ENCODE measurements at regions not wholly inside any gene's neighbourhood (a gene's known extent, or its start where the extent isn't known, plus 50 kb on each side); places are given as distances from the start of the nearest gene placed in this dataset.

DNA sequence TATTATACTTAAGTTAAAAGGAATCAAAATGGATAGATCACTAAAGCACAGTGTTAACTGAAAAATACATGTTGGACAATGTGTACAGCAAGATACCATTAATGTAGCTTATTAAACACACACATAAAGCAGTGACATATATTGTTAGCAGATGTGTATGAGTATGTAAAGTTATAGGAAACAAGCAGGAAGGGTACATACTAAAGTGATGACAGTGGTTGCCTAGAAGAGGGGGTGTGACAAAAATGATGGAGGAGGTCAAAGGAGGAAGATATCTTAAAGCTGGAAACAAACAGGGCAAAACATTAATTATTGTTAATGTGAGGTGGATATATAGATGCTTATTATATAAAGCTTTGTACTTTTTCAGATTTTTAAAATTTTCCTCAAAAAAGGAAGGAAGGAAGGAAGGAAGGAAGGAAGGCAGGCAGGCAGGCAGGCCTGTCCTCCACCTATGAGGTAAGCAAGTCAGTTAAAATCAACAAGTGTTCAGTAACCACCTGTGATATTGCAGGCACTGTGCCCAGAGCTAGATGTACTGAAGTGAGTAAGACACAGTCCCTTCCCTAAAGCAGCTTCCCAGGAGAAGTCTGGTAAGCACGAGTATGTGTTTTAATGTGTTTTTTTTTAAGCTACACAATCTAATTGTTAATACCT, 252.9 kb upstream of the NR5A2 start:
- DNase-seq = no peak

DNA sequence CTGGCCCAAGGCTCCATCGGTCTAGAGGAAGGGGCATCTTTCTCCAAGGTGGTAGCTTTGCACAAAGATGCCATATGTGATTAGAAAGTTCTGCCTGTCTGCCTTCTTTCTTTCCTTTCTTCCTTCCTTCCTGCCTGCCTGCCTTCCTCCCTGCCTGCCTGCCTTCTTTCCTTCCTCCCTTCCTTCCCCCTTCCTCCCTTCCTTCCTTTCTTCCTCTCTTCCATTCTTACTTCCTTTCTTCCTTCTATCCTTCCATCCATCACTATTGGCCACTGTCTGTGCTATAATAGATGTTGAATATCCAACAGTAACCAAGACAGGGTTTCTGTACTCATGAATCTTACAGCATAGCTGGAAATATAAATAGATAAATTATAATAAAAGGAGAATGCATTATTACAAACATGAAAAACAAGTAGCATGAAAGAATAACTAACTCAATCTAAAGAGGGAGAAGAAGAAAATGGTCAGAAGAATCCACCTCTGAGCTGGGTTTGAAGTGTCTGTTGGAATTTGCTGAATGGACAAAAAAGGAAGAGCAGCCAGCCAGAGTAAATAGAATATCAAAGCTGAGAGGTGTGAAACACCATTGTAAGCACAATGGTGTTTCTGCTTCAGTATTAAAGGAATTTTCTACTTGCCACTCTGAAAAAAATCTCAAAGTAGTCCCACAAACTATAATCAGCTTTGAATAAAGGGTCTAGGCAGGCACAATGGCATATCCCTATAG, 250.6 kb upstream of the NR5A2 start:
- no peak for DNase-seq

DNA sequence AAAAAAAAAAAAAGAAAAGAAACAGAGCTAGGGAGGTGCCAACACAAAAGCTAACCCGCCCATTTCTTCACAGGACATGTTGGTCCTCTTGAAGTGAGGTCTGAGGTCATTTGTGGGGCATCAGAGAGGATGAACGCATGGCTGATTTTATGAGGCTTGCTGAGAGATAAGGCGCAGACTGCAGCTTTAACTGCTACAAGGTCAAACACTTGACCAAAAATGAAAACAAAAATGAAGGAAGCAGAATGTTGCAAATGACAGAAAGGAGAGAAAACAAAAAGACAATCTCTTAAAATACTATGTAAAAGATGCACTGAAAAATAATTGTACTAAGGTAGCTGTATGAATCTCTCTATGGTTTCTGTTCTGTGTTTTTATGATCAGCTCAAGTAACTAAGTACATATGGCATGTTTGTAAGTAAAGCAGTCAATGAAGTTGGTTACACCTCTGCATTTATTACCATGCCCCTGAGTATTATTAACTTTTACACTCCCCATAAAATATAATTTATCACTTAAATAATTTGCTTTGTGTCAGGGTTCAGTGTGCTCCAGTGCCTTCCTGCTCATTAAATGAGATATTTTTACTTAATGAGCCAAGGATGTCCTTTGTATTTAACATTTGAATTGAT, 249.1 kb upstream of the NR5A2 start:
- no peak for DNase-seq

DNA sequence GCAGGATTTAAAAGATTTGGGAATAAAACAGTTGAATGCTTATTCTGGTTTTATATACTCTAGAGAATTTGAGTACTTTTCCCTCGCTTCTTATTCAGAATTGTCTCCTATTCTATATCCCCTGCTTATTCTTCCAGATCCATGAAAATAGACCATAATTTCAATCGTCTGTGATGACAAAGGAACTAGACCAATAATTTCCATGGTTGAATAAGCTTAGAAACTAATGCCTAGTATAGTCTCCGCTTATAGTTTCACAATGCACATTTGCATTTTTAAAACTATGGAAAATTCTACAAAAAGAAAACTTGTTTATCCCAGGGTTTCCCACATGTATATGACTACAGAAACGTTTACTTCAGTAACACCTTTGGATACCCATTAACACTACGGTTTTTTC, 247.4 kb upstream of the NR5A2 start:
- DNase-seq = no peak

DNA sequence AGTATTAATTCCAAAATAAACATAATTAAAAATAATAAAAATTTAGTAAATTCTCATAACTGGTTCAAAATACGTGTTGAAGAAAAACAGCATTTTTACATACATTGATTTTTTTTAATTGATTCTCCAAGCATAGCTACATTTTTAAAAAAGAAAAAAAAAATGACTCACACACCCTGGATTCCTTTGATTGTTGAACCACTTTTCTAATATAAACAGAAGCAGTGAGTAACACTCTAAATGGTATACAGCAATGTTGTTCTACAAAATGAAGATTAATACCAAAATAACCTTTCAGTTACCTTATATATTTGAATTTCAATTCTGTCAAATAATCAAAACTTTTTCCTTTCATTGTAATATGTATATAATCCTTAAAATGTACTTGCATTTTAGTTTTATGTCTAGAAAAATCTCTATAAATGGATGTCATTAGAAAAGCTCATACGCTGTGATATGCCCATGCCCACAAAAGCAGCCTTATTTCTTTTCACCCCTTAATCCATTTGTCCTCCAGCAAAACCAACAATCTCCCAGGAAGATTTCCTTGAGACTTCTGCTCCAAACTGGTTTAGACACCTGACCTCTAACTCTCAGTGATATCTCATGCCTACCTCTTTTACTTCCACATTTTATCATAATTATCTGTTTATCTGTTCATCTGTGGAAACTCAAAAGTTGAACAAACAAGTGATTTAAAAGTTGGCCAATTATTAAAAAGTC, 246.4 kb upstream of the NR5A2 start:
- no peak for DNase-seq

DNA sequence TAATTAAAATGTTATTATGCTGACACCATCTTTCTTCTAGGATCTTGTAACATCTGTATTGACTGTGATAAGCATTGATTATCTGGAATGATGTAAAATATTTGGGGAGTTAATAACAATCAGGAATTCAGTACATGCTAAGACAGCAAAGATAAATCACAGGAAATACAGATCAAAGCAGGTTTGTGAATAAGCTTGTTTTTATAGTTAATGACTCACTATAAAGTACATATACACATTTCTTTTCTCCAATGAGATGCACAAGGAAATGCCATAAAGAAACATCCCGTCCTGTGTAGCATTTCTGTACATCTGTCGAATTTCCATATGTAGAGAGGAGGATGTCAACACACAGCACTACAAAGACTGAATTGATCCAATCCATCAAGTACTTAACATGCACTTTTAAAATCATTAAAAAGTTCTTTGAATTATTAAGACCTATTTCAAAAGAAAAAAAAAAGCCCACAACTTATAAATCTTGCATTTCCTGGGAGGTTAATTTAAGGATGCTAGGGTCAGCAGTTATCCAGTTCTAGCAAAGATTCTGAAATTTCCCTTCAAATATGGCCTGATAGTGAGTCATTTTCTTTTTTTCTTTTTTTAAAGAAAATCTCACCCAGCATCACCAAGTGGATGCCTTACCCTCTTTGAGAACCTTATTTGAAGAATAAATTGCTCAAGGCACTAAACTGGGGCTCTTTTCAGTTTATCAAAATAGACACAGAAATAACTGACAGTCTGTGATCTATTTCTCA, 243.2 kb upstream of the NR5A2 start:
- no peak for DNase-seq

DNA sequence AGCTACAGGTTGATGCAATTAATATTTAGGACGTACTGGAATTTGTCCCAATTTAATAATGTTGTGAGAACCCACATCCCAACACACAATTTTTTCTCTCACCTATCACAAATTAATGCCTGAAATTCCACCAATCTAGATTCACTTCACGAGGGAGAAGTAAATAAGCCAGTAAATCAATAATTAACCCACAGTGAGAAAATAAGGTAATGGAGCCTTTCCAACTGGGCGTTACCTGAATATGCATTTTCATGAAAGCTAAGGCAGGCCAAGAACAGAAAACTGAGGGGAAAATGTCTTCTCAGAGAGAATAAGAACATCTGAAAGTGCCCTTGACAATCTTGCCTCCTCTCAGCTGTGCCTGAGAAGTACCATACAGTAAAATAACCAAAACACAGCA, 240.8 kb upstream of the NR5A2 start:
- DNase-seq = no peak

DNA sequence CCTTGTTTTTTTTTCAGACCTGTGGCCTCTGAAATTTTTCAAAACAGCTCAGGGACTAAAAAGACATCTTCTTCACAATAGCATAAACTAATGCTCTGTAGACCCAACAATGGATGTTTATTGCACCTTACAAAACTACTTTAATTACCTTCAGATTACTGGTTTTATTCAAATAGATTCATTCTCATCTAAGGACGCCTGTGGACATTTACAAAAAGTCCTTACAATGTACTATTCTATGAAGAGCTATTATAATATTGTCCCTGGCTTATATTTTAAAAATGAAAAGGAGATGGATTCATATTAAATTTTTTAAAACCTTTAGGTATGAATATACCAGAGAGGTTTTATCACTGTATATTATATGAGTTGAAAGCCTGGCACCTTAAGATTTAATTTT, 238.4 kb upstream of the NR5A2 start:
- DNase-seq = no peak

DNA sequence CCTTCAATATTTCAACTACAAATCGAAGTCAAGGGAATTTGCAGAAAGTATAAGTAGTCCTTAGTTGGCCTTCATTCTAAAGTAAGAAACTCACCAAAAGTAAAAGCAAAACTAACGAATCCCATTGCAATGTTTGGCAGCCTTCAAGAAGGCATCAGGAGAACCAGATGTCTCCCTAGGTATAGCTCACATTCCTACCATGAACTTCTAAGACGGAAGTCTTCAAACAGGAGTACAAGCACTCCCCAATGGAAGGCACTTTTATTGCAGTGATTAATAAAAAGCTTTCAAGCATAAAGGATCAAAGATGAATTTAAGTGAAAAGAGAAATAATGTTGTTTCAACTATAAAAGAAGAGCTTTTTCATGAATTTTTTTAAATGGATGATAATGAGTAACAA, 236.0 kb upstream of the NR5A2 start:
- no peak for DNase-seq

DNA sequence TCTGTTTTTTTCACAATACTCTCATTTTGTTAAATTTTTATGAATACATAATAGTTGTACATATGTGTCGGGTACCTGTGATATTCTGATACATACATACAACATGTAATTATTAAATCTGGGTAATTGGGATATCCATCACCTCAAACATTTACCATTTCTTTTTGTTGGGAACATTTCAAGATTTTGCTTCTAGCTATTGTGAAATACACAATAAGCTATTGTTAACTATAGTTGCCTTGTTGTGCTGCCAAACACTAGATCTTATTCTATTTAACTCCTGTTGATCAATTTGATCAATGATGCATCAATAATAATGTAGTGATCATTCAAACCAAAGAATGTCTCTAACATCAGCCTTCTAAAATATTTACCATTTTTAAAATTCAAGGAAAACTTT, 234.6 kb upstream of the NR5A2 start:
- DNase-seq = no peak

DNA sequence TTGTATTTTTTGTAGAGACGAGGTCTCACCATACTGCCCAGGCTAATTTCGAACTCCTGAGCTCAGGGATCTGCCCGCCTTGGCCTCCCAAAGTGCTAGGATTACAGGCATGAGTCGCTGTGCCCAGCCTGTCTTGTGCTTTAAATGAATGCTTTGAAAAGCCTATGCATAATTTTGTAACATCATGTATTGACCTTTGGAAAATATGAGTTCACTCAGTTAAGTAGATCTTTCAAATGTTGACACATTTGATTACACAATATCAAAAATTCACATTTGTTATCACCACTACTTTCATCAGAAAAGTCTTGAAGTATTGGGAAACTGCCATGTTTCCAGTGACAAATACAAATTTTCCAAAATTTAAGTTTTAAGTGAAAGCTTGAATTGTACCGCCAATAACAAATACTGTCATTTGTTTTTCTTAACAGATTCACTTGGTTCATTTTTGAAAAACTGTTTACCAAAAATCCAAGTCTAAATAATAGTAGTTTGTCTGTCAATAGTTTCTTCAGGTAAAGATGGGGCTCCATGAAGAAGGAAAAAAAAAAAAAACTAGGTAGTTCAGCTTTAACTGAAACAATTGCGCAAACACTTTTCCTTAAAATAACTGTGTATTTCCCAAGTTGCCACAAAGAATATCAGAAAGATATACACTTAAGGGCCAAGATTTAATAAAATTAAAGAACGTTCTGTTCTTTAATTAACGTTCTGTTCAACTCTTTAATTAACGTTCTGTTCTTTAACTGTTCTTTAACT, 233.2 kb upstream of the NR5A2 start:
- no peak for DNase-seq

DNA sequence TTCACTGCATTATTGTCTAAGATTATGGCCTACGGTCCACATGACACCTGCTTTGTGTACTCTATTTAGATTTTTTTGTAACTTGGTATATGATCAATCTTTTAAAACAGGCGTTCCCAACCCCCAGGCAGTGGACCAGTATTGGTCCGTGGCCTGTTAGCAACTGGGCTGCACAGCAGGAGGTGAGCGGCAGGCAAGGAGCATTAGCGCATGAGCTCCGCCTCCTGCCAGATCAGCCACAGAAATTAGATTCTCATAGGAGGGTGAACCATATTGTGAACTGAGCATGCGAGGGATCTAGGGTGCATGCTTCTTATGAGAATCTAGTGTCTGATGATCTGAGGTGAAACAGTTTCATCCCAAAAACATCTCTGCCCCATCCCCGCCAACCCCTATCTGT, 228.4 kb upstream of the NR5A2 start:
- no peak for DNase-seq

DNA sequence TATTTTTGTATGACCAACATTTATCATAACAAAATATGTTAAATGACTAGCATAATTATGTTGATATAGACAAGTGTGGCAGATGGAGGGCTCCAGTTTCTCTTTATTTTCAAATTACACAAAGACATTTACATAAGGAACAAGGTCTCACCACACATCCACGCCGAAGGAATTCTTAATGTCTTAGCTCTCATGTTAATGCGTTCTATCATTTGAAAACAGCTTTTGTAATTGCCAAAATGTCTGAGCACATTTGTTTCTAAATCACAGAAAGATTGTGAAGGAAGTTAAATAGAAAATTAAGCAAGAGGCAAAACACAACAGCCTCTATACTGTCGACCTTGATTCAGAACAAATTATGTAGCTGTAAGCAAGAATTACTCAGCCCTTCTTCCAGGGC, 223.0 kb upstream of the NR5A2 start:
- no peak for DNase-seq

DNA sequence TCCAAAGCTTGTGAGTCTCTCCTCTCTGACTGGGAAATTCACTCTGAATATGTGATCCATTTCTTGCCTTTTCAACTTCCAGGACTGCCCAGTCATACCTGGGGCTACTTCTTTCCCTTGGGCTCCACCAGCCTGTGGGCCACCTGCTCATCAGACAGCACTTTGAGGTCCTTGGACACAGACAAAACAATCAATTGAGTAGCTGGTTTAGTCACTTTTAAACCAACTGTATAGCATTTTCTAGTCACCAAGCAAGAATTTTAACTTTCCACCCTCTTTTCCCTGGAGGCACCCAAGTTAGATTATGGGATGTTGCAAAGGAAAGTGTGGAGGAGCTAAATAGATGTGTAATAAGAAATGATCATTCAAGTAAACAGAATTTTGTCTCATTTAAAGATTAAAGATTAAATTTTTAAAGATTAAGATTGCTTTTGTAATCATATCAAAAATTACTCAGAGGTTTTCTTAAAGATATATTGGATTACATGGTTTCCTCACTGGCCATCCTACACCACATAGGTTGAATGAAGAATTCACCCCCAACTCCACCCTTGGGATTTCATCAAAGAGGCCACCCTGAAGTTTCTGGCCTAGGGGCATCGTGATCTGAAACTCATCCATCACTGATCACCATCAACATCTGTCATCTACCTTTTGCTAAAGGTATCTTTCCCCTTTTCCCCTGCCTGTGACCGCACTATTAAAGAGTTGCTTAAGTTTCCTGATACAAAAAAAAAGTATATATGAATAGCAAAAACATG, 219.2 kb upstream of the NR5A2 start:
- no peak for DNase-seq

DNA sequence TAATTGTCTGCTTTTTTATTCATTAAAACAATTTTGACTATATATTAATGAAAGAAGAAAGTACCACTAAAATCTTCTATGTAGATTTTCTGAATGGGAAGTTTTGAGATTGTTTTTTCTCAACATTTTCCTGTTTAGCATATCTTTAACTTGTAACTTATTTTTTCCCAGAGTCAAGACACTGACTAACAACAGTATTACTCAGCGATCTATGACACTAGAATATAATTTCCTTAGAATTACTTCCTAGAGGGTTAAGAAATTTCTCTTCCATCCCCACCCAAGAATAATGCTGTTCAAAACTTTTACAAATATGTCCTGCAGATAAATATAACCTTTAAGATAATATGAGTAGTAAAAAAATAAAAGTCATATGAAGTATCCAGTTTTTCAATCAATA, 218.2 kb upstream of the NR5A2 start:
- DNase-seq = no peak

DNA sequence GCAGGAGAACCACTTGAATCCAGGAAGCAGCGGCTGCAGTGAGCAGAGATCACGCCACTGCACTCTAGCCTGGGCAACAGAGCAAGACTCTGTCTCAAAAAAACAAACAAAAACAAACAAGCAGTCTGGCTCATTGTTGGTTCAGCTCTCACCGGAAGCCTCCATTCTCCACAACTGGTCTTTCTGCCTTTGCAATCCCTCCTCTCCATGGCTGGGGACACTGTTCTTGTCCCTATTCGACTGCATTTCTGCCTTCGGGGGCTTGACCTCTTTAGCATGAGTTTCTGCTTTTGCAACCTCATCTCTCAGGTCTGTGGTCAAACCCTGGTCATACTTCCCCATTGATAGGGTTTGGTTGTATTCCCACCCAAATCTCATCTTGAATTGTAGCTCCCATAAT, 216.3 kb upstream of the NR5A2 start:
- DNase-seq = no peak

DNA sequence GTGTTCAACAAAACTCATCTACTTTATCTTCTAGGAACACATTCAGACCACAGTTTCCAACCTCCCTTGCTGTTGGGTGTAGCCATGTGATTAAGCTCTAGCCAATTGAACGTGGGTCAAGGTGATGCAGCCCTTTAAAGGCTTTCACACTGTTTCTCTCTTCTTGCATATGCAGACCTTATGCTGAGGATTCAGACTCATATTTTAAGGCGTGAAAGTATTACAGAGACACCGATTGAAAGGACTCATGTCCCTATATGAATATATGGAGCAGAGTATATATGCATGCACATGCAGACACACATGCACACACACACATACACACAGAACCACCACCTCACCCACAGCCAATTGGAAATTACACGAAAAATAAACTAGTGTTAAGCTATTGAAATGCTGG, 214.3 kb upstream of the NR5A2 start:
- DNase-seq = no peak

DNA sequence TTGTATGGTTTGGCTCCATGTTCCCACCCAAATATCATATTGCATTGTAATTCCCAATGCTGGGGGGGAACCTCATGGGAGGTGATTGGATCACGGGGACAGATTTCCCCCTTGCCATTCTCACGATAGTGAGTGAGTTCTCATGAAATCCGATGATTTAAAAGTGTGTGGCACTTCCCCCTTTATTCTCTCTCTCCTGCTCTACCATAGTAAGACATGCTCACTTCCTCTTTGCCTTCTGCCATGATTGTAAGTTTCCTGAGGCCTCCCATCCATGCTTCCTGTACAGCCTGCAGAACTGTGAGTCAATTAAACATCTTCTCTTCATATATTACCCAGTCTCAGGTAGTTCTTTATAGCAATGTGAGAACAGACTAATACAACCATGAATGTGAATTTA, 211.6 kb upstream of the NR5A2 start:
- DNase-seq = no peak

DNA sequence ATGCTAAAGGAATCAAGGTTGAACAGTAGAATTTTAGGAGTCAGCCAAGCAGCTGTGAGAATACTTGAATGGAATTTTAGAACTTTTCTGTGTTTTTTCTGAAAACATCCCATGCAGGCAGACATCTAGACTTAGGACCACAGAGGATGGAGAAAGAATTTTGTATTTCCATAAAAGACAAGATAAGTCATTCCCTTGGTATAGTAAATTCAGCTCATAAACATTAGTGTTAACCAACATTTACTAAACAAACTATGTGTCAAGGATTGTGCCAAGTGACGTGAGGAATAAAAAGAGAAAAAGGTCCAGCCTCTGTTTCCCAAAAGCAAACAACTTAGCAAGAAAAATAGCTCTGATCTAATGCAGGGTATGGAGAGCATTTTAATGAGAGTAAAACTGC, 210.2 kb upstream of the NR5A2 start:
- no peak for DNase-seq

DNA sequence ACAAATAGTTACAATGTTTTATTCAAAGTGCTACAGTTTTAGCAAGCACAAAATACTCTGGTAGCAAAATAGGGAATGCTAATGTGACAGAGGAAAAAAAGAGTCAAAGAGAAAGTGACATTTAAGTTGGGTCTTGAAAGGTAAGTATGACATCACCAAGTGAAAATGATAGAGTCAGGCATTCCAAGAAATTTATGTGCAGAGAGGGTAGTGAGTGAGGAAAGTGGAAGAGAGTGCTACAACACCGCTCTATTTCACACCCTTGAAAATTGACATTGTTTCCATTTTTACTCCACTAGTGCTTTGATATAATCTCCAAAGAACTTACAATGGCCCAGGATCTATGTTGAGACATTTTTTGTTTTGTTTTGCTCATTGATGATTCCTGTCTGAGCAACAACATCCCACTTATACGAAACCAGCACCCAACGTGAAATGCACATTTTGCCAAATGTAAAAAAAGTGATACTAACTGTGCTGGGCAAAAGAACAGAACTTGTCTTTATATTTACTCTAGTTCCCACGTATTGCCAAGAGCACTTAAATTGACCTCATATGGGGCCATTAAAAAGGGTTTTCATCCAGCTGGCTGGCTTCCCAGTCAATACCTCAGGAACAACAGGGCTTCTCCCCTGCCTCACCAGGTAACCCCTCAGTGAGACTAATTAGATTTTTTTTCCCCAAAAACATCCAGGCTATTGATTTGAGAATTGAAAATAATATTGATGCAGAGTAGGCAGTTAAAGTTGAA, 206.3 kb upstream of the NR5A2 start:
- DNase-seq = no peak

DNA sequence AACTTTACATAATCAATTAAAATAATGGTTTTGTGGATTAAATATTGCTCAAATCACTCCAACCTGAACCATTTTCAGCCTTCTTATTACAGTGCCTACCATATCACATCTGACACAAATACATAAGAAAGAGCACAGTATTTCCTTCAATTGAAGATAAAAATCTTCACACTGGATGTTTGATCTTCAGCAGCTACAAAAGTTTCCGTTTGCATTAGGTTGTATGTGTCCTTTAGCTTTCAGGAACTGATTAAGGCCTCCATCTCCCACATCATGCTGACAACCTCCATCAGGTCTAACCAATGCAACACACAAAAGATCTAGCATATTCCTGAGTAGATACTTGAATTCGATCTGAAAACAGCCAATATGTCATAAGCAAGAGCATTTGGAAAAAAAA, 195.1 kb upstream of the NR5A2 start:
- no peak for DNase-seq
